Liver (tissue), 8 donors: ENCODE measurements at regions not wholly inside any gene's neighbourhood (a gene's known extent, or its start where the extent isn't known, plus 50 kb on each side); places are given as distances from the start of the nearest gene placed in this dataset.

Experiments
- DNase-seq: peaks from one replicate; pipeline ENCODE4 v3.0.0-alpha.2; 2017; ENCODE audit warnings: low spot score
- H3K27ac ChIP-seq, 2 donors: one replicate each; pipeline ENCODE4 v1.7.0; 2013; ENCODE audit warnings: inconsistent platforms in 2 of 2, low read length in 2 of 2, control low read depth in 1 of 2, low read depth in 1 of 2, mild to moderate bottlenecking in 1 of 2
- H3K27me3 ChIP-seq, 4 donors: one replicate each; pipeline versions ENCODE4 v1.6.1 to v1.7.0; 2013; ENCODE audit warnings: low read length in 3 of 4, inconsistent platforms in 1 of 4, mild to moderate bottlenecking in 1 of 4, moderate library complexity in 1 of 4; ENCODE audit not compliant: control insufficient read depth in 4 of 4, insufficient read depth in 4 of 4
- H3K36me3 ChIP-seq, 4 donors: one replicate each; pipeline versions ENCODE4 v1.6.1 to v1.7.0; 2013; ENCODE audit warnings: low read length in 3 of 4, mild to moderate bottlenecking in 3 of 4, low read depth in 1 of 4, moderate library complexity in 1 of 4; ENCODE audit not compliant: control insufficient read depth in 4 of 4, insufficient read depth in 3 of 4
- H3K4me1 ChIP-seq, 4 donors: one replicate each; pipeline versions ENCODE4 v1.6.1 to v1.7.0; 2013; ENCODE audit warnings: low read length in 3 of 4, mild to moderate bottlenecking in 3 of 4, moderate library complexity in 1 of 4; ENCODE audit not compliant: control insufficient read depth in 4 of 4, insufficient read depth in 4 of 4
- H3K4me3 ChIP-seq, 3 donors: one replicate each; pipeline versions ENCODE4 v1.6.1 to v1.7.0; 2013; ENCODE audit warnings: low read length in 3 of 3, control low read depth in 1 of 3, low read depth in 1 of 3, mild to moderate bottlenecking in 1 of 3
- H3K9ac ChIP-seq, 2 donors: one replicate each; pipeline ENCODE4 v1.7.0; 2013; ENCODE audit warnings: low read length in 2 of 2, mild to moderate bottlenecking in 2 of 2, moderate library complexity in 2 of 2, control low read depth in 1 of 2, low read depth in 1 of 2
- H3K9me3 ChIP-seq, 4 donors: one replicate each; pipeline versions ENCODE4 v1.6.1 to v1.7.0; 2013; ENCODE audit warnings: low read length in 3 of 4; ENCODE audit not compliant: control insufficient read depth in 4 of 4
- EGR1 ChIP-seq, 2 donors: IDR thresholded peaks; 2 replicates each; pipeline ENCODE4 v1.6.1; 2016 to 2018; ENCODE audit warnings: antibody characterized with exemption in 2 of 2, low read depth in 2 of 2
- FOXA1 ChIP-seq: IDR thresholded peaks from 2 replicates; pipeline ENCODE4 v1.6.1; 2016; ENCODE audit warnings: antibody characterized with exemption
- FOXA2 ChIP-seq: IDR thresholded peaks from 2 replicates; pipeline ENCODE4 v1.6.1; 2016; ENCODE audit warnings: antibody characterized with exemption
- GABPA ChIP-seq, 2 donors: IDR thresholded peaks in 1 of 2; conservative IDR thresholded peaks in 1 of 2; 2 replicates each; pipeline ENCODE4 v1.6.1; 2016; ENCODE audit warnings: antibody characterized with exemption in 2 of 2, mild to moderate bottlenecking in 1 of 2, moderate library complexity in 1 of 2
- HNF4G ChIP-seq: IDR thresholded peaks from 2 replicates; pipeline ENCODE4 v1.6.1; 2016; ENCODE audit warnings: antibody characterized with exemption
- JUND ChIP-seq, 2 donors: IDR thresholded peaks; 2 replicates each; pipeline ENCODE4 v1.6.1; 2016; ENCODE audit warnings: antibody characterized with exemption in 2 of 2
- NR2F2 ChIP-seq: IDR thresholded peaks from 2 replicates; pipeline ENCODE4 v1.6.1; 2016; ENCODE audit warnings: antibody characterized with exemption
- RAD21 ChIP-seq, 2 donors: IDR thresholded peaks; 2 replicates each; pipeline ENCODE4 v1.6.1; 2016; ENCODE audit warnings: antibody characterized with exemption in 2 of 2, mild to moderate bottlenecking in 2 of 2
- RXRA ChIP-seq, 2 donors: IDR thresholded peaks; 2 replicates each; pipeline ENCODE4 v1.6.1; 2017 to 2018; ENCODE audit warnings: antibody characterized with exemption in 2 of 2, mild to moderate bottlenecking in 1 of 2
- SP1 ChIP-seq: IDR thresholded peaks from 2 replicates; pipeline ENCODE4 v1.6.1; 2018; ENCODE audit warnings: antibody characterized with exemption, mild to moderate bottlenecking
- TAF1 ChIP-seq: conservative IDR thresholded peaks from 2 replicates; pipeline ENCODE4 v1.6.1; 2016; ENCODE audit warnings: antibody characterized with exemption, mild to moderate bottlenecking
- YY1 ChIP-seq: IDR thresholded peaks from 2 replicates; pipeline ENCODE4 v1.6.1; 2016; ENCODE audit warnings: antibody characterized with exemption, mild to moderate bottlenecking
- WGBS: extraction: QIAGEN DNeasy Blood & Tissue Kit; methylation state at CpG from one replicate; pipeline ENCODE4 v1.1.7; 2013; 5-methylcytosine and 5-hydroxymethylcytosine counted together
- TF ChIP-seq, protein P1 (sequence below): IDR thresholded peaks from 2 replicates; pipeline ENCODE4 v1.6.1; 2016; ENCODE audit warnings: antibody characterized with exemption
- TF ChIP-seq, protein P2 (sequence below): IDR thresholded peaks from 2 replicates; pipeline ENCODE4 v1.6.1; 2016; ENCODE audit warnings: antibody characterized with exemption
- TF ChIP-seq, protein P3 (sequence below): fragments of 150-350 bp; IDR thresholded peaks from 2 replicates; pipeline ENCODE4 v1.5.1; 2017; ENCODE audit warnings: improper control_type of control experiment, low read depth, low read length; ENCODE audit not compliant: missing input control
- TF ChIP-seq, protein P4 (sequence below): IDR thresholded peaks from 2 replicates; pipeline ENCODE4 v1.6.1; 2016; ENCODE audit warnings: antibody characterized with exemption
- donor health status: healthy.
- donor health status: healthy.
- donor health status: healthy.
- donor health status: healthy.
- donor health status: healthy.

DNA sequence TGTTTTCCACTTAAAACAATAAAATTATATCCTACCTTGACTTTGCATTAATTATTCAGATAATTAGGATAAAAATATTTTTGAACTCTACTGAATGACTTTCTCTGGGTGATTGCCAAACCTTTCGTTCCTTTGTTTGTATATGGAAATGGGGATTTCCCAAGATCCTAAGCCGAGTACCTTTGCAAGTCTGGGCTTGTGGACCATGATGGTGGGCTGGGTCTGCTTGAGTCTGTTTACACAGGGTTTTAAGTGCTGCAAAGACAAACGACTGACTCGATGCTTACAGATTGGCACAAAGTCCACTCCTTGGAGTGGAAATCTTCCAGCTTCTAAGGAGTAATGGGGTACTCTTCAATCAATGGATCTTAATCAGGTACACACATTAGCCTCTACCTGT is 659.5 kb downstream of the TSN start (continued):
- TF ChIP-seq, protein P1, sequence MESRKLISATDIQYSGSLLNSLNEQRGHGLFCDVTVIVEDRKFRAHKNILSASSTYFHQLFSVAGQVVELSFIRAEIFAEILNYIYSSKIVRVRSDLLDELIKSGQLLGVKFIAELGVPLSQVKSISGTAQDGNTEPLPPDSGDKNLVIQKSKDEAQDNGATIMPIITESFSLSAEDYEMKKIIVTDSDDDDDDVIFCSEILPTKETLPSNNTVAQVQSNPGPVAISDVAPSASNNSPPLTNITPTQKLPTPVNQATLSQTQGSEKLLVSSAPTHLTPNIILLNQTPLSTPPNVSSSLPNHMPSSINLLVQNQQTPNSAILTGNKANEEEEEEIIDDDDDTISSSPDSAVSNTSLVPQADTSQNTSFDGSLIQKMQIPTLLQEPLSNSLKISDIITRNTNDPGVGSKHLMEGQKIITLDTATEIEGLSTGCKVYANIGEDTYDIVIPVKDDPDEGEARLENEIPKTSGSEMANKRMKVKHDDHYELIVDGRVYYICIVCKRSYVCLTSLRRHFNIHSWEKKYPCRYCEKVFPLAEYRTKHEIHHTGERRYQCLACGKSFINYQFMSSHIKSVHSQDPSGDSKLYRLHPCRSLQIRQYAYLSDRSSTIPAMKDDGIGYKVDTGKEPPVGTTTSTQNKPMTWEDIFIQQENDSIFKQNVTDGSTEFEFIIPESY = no peak
- TF ChIP-seq HNF4G = no peak

DNA sequence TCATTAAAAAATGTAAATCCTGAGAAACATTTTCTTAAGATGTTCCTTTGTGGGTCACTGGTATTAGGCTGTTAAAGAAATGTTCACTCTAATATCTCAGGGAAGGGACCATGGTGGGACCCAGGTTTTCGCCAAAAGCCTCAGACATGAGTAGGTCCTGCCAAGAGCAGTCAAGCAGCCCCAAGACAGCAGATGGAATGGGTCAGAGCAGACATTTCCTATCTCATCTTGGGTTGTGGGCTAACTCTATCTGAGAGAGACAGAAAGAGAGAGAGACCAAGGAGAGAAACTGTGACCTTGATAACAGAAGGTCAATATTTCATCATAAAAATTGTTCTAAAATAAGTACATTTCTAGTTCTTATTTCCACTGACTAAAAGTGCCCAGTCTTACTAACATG is 661.7 kb downstream of the TSN start:
- Histone ChIP-seq H3K27me3 (peaks cover 0 to 2% (median 0%) of the 10 kb centered on the region in 4 donors), H3K4me1 (no peaks in the 10 kb centered on the region), H3K27ac (no peak overlapping the region), H3K9me3 (no peaks in the 10 kb centered on the region), H3K4me3 (no peak overlapping the region), H3K36me3 (no peaks in the 10 kb centered on the region), H3K9ac (no peak overlapping the region)
- TF ChIP-seq, protein P2, sequence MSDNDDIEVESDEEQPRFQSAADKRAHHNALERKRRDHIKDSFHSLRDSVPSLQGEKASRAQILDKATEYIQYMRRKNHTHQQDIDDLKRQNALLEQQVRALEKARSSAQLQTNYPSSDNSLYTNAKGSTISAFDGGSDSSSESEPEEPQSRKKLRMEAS = no peak
- no peak for DNase-seq
- 90% methylated on average over 1 of the region's 1 CpG for WGBS

DNA sequence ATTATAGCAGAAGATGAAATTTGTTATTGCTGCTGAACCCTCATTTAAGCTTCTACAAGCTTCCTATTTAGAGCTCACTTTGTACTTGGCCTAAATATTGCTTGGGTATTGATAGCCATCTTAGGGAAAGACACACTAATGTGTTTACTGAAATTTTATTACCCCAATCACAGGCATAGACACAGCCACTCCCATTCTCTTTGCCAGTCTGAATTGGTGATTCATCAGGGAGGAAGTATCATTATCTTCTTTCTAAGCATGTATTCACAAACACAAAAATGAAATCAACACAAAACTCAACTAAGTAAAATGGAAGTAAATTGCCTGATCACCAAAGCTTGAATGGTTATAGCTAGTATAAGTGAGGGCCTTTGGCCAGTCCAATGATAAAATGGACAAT is 666.3 kb downstream of the TSN start:
- H3K27ac ChIP-seq = no peak overlapping the region
- no peak overlapping the region for H3K9ac ChIP-seq
- H3K9me3 ChIP-seq = no peaks in the 10 kb centered on the region
- H3K4me1 ChIP-seq = no peaks in the 10 kb centered on the region
- no peak overlapping the region for H3K4me3 ChIP-seq
- peaks cover 0 to 3% (median 0%) of the 10 kb centered on the region in 4 donors for H3K27me3 ChIP-seq
- TF ChIP-seq GABPA (IDR thresholded peaks at IDR 0.05 in 1 of 2, conservative IDR thresholded peaks at IDR 0.05 in 1 of 2) (no peak), HNF4G (no peak), EGR1 (IDR thresholded peaks at IDR 0.05; ENCODE audit: low read depth in 2 of 2) (no peak), YY1 (no peak), RAD21 (IDR thresholded peaks at IDR 0.05) (no peak), SP1 (no peak), JUND (IDR thresholded peaks at IDR 0.05) (no peak), FOXA1 (no peak), TAF1 (no peak), FOXA2 (no peak), RXRA (IDR thresholded peaks at IDR 0.05) (no peak), NR2F2 (no peak)
- TF ChIP-seq, protein P3, sequence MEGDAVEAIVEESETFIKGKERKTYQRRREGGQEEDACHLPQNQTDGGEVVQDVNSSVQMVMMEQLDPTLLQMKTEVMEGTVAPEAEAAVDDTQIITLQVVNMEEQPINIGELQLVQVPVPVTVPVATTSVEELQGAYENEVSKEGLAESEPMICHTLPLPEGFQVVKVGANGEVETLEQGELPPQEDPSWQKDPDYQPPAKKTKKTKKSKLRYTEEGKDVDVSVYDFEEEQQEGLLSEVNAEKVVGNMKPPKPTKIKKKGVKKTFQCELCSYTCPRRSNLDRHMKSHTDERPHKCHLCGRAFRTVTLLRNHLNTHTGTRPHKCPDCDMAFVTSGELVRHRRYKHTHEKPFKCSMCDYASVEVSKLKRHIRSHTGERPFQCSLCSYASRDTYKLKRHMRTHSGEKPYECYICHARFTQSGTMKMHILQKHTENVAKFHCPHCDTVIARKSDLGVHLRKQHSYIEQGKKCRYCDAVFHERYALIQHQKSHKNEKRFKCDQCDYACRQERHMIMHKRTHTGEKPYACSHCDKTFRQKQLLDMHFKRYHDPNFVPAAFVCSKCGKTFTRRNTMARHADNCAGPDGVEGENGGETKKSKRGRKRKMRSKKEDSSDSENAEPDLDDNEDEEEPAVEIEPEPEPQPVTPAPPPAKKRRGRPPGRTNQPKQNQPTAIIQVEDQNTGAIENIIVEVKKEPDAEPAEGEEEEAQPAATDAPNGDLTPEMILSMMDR = no peak
- TF ChIP-seq, protein P2 = no peak
- TF ChIP-seq, protein P4, sequence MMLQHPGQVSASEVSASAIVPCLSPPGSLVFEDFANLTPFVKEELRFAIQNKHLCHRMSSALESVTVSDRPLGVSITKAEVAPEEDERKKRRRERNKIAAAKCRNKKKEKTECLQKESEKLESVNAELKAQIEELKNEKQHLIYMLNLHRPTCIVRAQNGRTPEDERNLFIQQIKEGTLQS = no peak
- TF ChIP-seq, protein P1 = no peak
- DNase-seq = no peak
- no peaks in the 10 kb centered on the region for H3K36me3 ChIP-seq
